ENCODE measurements at regions not wholly inside any gene's neighbourhood (a gene's known extent, or its start where the extent isn't known, plus 50 kb on each side); places are given as distances from the start of the nearest gene placed in this dataset.

DNA sequence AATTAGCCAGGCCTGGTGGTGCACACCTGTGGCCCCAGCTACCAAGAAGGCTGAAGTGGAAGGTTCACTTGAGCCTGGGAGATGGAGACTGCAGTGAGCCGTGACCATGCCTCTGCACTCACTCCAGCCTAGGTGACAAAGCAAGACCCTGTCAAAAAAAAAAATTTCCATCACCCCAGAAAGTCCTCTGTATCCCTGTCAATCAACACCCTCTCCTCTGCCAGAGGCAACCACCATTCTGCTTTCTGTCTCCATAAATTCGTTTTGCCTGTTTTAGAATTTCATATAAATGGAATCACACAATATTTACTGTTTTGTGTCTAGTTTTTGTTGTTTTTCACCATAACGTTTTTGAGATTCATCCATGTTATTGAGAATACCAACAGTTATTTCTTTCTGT, 141.6 kb upstream of the SLC45A1 start:
- no peak overlapping the region for H3K27ac ChIP-seq
- no peak overlapping the region for H3K4me2 ChIP-seq
- H3K27me3 ChIP-seq = no peaks in the 10 kb centered on the region
- no peaks in the 10 kb centered on the region for H3K4me1 ChIP-seq
- no peak for TF ChIP-seq Cebpa-rat (IDR thresholded peaks at IDR 0.05)
- H3K36me3 ChIP-seq = no peaks in the 10 kb centered on the region
- no peaks in the 10 kb centered on the region for H4K20me1 ChIP-seq
- no peak overlapping the region for H3K9ac ChIP-seq
- H3K4me3 ChIP-seq = no peak overlapping the region
- H3K9me3 ChIP-seq = peaks cover 19% of the 10 kb centered on the region

DNA sequence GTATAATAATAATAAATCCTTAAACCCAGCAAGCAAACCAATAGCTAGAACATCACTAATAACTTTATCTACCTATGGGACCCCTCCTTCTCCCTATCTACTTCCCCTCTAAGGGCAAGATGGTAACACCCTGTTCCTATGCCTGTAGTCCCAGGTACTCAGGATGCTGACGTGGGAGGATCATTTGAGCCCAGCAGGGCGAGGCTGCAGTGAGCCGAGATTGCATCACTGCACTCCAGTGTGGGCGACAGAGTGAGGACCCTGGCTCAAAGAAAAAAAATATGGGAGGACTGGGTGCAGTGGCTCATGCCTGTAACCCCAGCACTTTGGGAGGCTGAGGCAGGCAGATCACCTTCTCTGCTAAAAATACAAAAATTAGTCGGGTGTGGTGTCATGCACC, 143.1 kb upstream of the SLC45A1 start:
- no peaks in the 10 kb centered on the region for H4K20me1 ChIP-seq
- H3K9me3 ChIP-seq = peaks cover 15% of the 10 kb centered on the region
- H3K4me1 ChIP-seq = peaks cover 5% of the 10 kb centered on the region
- H3K4me3 ChIP-seq = no peak overlapping the region
- H3K9ac ChIP-seq = no peak overlapping the region
- H3K4me2 ChIP-seq = no peak overlapping the region
- TF ChIP-seq Cebpa-rat (IDR thresholded peaks at IDR 0.05) = no peak
- no peak overlapping the region for H3K27ac ChIP-seq
- no peaks in the 10 kb centered on the region for H3K27me3 ChIP-seq
- H3K36me3 ChIP-seq = no peaks in the 10 kb centered on the region

DNA sequence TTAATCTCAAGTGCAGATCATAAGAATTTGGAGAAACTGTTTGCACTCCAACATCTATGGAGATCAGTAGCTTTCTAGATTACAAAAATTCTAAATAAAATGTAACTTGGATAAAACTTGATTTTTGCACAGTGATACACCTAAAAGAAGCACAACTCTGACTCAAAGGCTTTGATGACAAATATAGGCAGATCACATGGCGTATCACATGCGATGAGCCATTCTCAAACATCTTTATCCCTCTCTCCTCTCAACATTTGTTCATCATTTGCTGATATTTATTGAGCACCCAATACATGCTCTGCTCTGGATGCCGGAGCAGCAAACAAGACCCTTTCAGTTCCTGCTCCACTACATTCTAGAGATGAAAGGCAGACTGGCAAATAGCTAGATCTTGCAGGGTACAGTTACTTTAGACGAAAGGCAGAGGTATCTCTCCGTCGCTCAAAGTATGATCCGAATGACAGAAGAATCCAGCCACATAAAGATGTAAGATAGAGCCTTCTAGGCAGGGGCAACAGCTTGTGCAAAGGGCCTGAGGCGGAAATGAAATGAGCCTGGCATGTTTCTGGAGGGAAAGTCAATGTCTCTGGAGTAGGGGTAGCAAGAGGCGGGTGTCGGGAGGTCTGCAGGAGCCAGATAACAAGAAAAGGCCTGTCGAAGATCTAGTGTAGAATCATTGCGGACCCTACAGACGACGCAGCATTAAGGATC, 145.8 kb upstream of the ERRFI1 start:
- H3K4me2 ChIP-seq = no peak overlapping the region
- no peak overlapping the region for H3K9ac ChIP-seq
- no peaks in the 10 kb centered on the region for H3K27me3 ChIP-seq
- no peaks in the 10 kb centered on the region for H4K20me1 ChIP-seq
- H3K4me3 ChIP-seq = no peak overlapping the region
- no peaks in the 10 kb centered on the region for H3K9me3 ChIP-seq
- no peaks in the 10 kb centered on the region for H3K36me3 ChIP-seq
- peaks cover 12% of the 10 kb centered on the region for H3K4me1 ChIP-seq
- no peak overlapping the region for H3K27ac ChIP-seq
- no peak for TF ChIP-seq Cebpa-rat (IDR thresholded peaks at IDR 0.05)

DNA sequence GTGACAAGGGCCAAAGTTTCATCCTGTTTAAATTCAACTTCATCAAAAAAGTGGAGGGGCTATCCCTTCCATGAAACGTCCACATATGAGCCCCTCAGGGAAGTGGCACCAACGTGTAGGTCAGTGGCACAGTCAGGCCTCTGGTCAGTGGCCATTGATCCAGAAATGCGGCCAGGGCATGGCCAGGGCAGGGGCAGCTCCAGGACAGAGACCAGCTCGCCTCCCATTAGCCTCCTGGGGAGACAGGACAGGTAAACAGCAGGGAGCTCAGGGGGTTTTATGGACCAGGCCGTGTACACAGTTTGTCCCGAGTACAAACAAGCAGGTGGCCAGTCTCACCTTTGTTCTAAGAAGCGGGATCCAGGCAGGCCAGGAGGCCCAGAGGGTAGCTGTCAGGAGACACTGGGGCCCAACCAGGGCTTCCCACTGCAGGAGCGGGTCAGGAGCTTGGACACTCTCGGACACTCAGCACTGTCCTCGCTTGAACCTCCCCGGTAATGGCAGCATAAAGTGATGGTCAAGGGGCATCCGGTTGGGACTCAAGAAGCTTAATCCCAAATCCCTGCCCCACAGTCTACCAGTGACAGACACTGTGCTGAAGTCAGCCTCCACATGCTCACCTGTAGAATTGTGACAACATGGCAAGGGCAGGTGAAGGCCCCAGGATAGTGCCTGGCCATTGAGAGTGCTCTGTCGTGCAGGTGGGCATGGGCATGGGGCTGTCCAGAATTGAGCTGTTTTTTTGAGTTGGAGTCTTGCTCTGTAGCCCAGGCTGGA, 144.1 kb upstream of the ERRFI1 start:
- Histone ChIP-seq H3K9ac (no peak overlapping the region), H3K27ac (peak overlapping the region; percentile 60; the same call in 1 of the 2 replicates)

DNA sequence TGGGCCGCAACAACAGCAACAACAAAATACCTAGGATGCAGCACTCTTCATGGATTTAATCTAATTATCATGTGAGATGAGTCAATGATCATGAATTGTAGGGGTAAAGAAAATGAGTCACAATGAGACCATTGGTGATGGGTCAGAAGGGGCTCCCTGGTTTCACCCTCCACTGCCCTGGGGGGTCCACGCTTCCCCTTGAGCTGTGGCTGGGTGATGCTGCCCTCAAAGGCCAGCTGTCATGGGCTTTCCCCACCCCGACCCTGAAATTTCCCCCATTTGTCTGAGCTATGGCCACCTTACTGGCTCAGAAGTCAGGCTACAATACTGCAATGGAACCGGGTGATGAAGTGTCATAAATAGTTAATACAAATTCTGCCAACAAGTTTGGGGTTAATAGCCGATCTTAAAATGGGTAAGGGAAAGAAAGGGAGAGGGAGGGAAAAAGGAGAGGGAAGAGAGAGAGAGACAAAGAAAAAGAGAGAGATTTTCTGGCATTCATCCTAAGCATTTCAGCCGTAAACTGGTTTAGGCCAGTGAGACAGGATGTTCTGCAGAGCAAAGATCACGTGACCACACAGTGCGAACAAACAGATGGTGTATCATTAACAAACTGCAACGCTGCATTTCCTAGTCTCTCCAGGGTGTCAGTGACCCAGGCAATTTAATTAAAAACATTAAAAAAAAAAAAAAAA, 143.4 kb upstream of the ERRFI1 start:
- Histone ChIP-seq H4K20me1 (no peaks in the 10 kb centered on the region), H3K36me3 (no peaks in the 10 kb centered on the region), H3K9ac (no peak overlapping the region), H3K4me1 (peaks cover 12% of the 10 kb centered on the region), H3K4me2 (peak overlapping the region; percentile 52), H3K27me3 (no peaks in the 10 kb centered on the region), H3K9me3 (no peaks in the 10 kb centered on the region), H3K27ac (peak overlapping the region; percentile 60; the same call in 1 of the 2 replicates), H3K4me3 (no peak overlapping the region)
- TF ChIP-seq Cebpa-rat (IDR thresholded peaks at IDR 0.05) = no peak

More for the DNA sequence above, 144.1 kb upstream of the ERRFI1 start:
- no peaks in the 10 kb centered on the region for H3K9me3 ChIP-seq
- no peaks in the 10 kb centered on the region for H3K27me3 ChIP-seq
- no peak for TF ChIP-seq Cebpa-rat (IDR thresholded peaks at IDR 0.05)
- peaks cover 12% of the 10 kb centered on the region for H3K4me1 ChIP-seq
- peak overlapping the region; percentile 52 for H3K4me2 ChIP-seq
- H4K20me1 ChIP-seq = no peaks in the 10 kb centered on the region
- H3K36me3 ChIP-seq = no peaks in the 10 kb centered on the region
- H3K4me3 ChIP-seq = no peak overlapping the region

DNA sequence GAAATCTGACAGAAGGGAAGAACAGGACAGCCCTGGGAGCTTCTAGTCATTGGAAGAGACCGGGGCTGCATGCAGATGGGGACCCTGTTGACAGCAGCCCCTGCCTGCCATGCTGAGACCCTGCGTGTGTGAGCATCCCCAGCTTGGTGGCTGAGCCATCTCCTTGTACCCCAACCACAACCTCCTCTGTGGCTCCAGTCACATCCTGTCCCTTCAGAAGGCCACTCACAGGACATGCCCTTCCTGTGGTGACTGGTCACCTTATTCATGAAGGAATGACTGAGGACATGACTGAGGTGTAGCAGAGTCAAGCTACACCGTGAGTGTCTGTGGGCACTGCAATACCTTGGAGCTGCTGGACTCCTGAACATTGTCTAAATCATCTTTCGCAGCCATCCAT, 141.8 kb upstream of the ERRFI1 start:
- H3K9ac ChIP-seq = no peak overlapping the region
- H3K36me3 ChIP-seq = no peaks in the 10 kb centered on the region
- H3K4me1 ChIP-seq = peaks cover 12% of the 10 kb centered on the region
- H3K27ac ChIP-seq = no peak overlapping the region
- no peak overlapping the region for H3K4me3 ChIP-seq
- no peaks in the 10 kb centered on the region for H3K9me3 ChIP-seq
- no peak overlapping the region for H3K4me2 ChIP-seq
- no peaks in the 10 kb centered on the region for H4K20me1 ChIP-seq
- TF ChIP-seq Cebpa-rat (IDR thresholded peaks at IDR 0.05) = no peak
- H3K27me3 ChIP-seq = no peaks in the 10 kb centered on the region

DNA sequence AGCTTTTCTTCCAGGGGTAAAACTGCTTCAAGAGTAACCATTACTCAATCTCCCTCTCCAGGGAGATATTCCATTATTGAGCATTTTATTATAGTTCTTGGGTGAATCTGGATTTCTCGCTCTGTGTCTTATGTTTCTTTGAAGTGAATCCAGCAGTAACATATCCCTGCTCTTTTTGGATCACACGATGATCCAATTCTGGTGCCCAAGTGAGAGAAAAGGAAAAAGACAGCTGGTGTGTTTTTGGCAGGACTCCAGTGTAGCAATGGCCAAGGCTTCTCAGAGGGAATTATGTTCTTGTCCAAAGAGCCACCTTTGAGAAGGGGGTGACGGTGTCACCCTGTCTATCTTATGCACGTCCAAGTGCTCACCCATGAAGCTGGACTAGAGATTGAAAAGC, 140.3 kb upstream of the ERRFI1 start:
- Histone ChIP-seq H4K20me1 (no peaks in the 10 kb centered on the region), H3K36me3 (no peaks in the 10 kb centered on the region), H3K9me3 (no peaks in the 10 kb centered on the region), H3K4me3 (no peak overlapping the region), H3K27ac (no peak overlapping the region), H3K4me1 (peaks cover 12% of the 10 kb centered on the region), H3K9ac (no peak overlapping the region), H3K27me3 (no peaks in the 10 kb centered on the region), H3K4me2 (no peak overlapping the region)
- no peak for TF ChIP-seq Cebpa-rat (IDR thresholded peaks at IDR 0.05)

DNA sequence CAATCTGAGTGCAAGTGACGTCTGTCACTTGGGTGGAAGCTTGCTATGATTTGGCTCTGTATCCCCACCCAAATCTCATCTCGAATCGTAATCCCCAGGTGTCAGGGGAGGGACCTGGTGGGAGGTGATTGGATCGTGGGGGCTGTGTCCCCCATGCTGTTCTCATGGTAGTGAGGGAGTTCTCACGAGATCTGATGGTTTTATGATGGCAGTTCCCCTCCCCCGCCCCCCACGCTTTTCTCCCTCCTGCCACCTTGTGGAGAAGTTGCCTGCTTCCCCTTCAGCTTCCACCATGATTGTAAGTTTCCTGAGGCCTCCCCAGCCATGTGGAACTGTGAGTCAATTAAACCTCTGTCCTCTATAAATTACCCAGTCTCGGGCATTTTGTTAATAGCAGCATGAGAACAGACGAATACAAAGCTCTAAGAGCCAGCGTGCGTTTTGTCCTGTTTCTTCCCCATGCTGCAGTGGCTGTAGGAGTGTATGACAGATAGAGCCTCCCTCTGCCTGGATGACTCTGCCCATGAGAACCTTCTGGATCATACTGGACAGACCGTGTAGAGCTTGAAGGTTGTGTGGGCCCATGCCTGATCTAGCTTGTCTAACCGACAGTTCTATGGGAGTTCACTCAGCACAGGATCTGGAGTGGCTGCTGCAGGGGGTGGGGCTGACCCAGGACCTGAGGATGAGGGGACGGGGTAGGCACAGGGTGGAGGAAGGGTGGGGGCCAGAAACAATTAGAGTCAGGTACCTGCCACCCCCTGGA, 139.7 kb upstream of the ERRFI1 start:
- H3K27me3 ChIP-seq = no peaks in the 10 kb centered on the region
- H4K20me1 ChIP-seq = no peaks in the 10 kb centered on the region
- H3K4me2 ChIP-seq = no peak overlapping the region
- H3K27ac ChIP-seq = no peak overlapping the region
- H3K4me3 ChIP-seq = no peak overlapping the region
- no peaks in the 10 kb centered on the region for H3K36me3 ChIP-seq
- TF ChIP-seq Cebpa-rat (IDR thresholded peaks at IDR 0.05) = no peak
- H3K9me3 ChIP-seq = no peaks in the 10 kb centered on the region
- H3K4me1 ChIP-seq = peaks cover 12% of the 10 kb centered on the region
- no peak overlapping the region for H3K9ac ChIP-seq

DNA sequence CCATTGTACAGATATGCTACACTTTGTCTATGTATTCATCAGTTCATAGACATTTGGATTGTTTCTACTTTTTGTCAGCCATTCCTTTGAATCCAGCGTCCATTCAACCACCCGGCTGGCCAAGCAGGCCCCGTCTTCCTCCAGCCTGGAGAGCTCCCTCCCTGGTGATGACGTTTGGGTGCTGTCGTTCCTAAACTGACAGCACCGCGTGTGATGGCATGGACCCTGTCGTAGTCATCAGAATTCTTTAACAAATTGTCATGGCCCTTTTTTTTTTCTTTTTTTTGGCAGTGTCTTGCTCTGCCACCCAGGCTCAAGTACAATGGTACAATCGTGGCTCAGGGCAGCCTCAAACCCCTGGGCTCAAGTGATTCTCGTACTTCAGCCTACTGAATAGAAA, 138.6 kb upstream of the ERRFI1 start:
- H3K4me1 ChIP-seq = peaks cover 5% of the 10 kb centered on the region
- TF ChIP-seq Cebpa-rat (IDR thresholded peaks at IDR 0.05) = no peak
- peaks cover under 1% of the 10 kb centered on the region; the same call in 1 of the 2 replicates for H3K9me3 ChIP-seq
- no peaks in the 10 kb centered on the region for H3K27me3 ChIP-seq
- H3K4me3 ChIP-seq = no peak overlapping the region
- no peak overlapping the region for H3K27ac ChIP-seq
- no peak overlapping the region for H3K4me2 ChIP-seq
- no peaks in the 10 kb centered on the region for H3K36me3 ChIP-seq
- no peak overlapping the region for H3K9ac ChIP-seq
- no peaks in the 10 kb centered on the region for H4K20me1 ChIP-seq

Data from BLaER1 (cell line).